K562 (cell line): ENCODE measurements at regions not wholly inside any gene's neighbourhood (a gene's known extent, or its start where the extent isn't known, plus 50 kb on each side); places are given as distances from the start of the nearest gene placed in this dataset.

ENCODE experiments used
- ATAC-seq: fragments of 200-7000 bp; cut with Tn5 transposase; 3 replicates; pipeline ENCODE4 v1.9.1; 2020; ENCODE audit warnings: moderate library complexity
- BruUV-seq: library from RNA; stranded (reverse); fragments of 400-500 nt; replicated peaks from 2 replicates; lab custom pipeline; 2021; lab: Mats Ljungman, UMichigan
- CTCF ChIA-PET: fragments of 300-600 bp; formaldehyde crosslinking; extraction: SDS; loops from one replicate; lab custom pipeline; 2021; ENCODE audit warnings: low intra/inter-chr PET ratio; lab: Yijun Ruan, JAX
- POLR2A ChIA-PET: fragments of 300-600, 350-650 bp; sonication (Branson Sonifier 250); formaldehyde crosslinking; extraction: SDS; loops from one replicate; lab custom pipeline; 2021; ENCODE audit warnings: antibody characterized with exemption, inconsistent platforms; lab: Yijun Ruan, JAX
- DNase-seq, 4 experiments: peaks; one replicate each; pipeline versions ENCODE4 v3.0.0 to v3.0.0-alpha.2; 2011 to 2018; ENCODE audit warnings: low spot score in 3 of 4, mixed read lengths in 3 of 4; ENCODE audit errors: extremely low read depth in 1 of 4
- FAIRE-seq: peaks from 2 replicates; lab custom pipeline; 2011; peaks lifted over from hg19 to GRCh38; lab: Jason Lieb, UNC
- H2AFZ ChIP-seq: 2 replicates; pipeline ENCODE4 v1.6.0; 2011; ENCODE audit warnings: low read depth, low read length, control low read depth, inconsistent platforms
- H3K27ac ChIP-seq: fragments of 200-600 bp; 3 replicates; pipeline ENCODE4 v1.8.0; 2011; ENCODE audit warnings: low read depth, mild to moderate bottlenecking, control low read depth, inconsistent platforms, low read length, moderate library complexity, mixed read lengths; ENCODE audit errors: extremely low read depth
- H3K27me3 ChIP-seq, 2 experiments: fragments of 300-600 bp in 1 of 2; 2 replicates in 1 of 2; 3 replicates in 1 of 2; pipeline versions ENCODE4 v1.6.0 to v1.8.0; 2011; ENCODE audit warnings: inconsistent platforms in 2 of 2, low read length in 2 of 2, mild to moderate bottlenecking in 1 of 2, mixed read lengths in 1 of 2, moderate library complexity in 1 of 2; ENCODE audit not compliant: control insufficient read depth in 2 of 2, insufficient read depth in 2 of 2
- H3K36me3 ChIP-seq: fragments of 300-600 bp; 3 replicates; pipeline ENCODE4 v1.8.0; 2011; ENCODE audit warnings: mild to moderate bottlenecking, low read length, inconsistent platforms; ENCODE audit not compliant: control insufficient read depth, insufficient read depth
- H3K4me1 ChIP-seq, 2 experiments: fragments of 200-600 bp in 1 of 2; replicated peaks in 1 of 2; 2 replicates in 1 of 2; 3 replicates in 1 of 2; pipeline versions ENCODE4 v1.5.1 to v1.8.0; 2011; ENCODE audit warnings: inconsistent platforms in 2 of 2, low read length in 2 of 2, mild to moderate bottlenecking in 1 of 2, mixed read lengths in 1 of 2, moderate library complexity in 1 of 2; ENCODE audit not compliant: control insufficient read depth in 2 of 2, insufficient read depth in 2 of 2
- H3K4me2 ChIP-seq: 2 replicates; pipeline ENCODE4 v1.6.1; 2011; ENCODE audit warnings: low read length, control low read depth, inconsistent platforms, mixed read lengths; ENCODE audit not compliant: insufficient read depth
- H3K4me3 ChIP-seq: fragments of 200-600 bp; sonication (generic), shearing (Covaris generic); 2 replicates; pipeline ENCODE4 v1.5.1; 2016; ENCODE audit warnings: control low read depth, inconsistent platforms
- H3K79me2 ChIP-seq: fragments of 200-600 bp; 3 replicates; pipeline ENCODE4 v1.8.0; 2011; ENCODE audit warnings: low read length, inconsistent platforms; ENCODE audit not compliant: control insufficient read depth, insufficient read depth
- H3K9ac ChIP-seq, 2 experiments: 2 replicates each; pipeline versions ENCODE4 v1.6.0 to v1.6.1; 2011; ENCODE audit warnings: low read depth in 2 of 2, low read length in 2 of 2, control low read depth in 1 of 2, inconsistent platforms in 1 of 2, mild to moderate bottlenecking in 1 of 2, mixed read lengths in 1 of 2; ENCODE audit not compliant: insufficient read depth in 1 of 2
- H3K9me1 ChIP-seq: one replicate; pipeline ENCODE4 v1.6.0; 2011; ENCODE audit warnings: inconsistent platforms, mild to moderate bottlenecking, low read length, moderate library complexity; ENCODE audit not compliant: control insufficient read depth, insufficient read depth
- H3K9me3 ChIP-seq: replicated peaks from 2 replicates; pipeline ENCODE4 v1.5.1; 2011; ENCODE audit warnings: low read depth, low read length, inconsistent platforms; ENCODE audit not compliant: control insufficient read depth, insufficient read depth
- H4K20me1 ChIP-seq: replicated peaks from 2 replicates; pipeline ENCODE4 v1.6.1; 2011; ENCODE audit warnings: low read length, inconsistent platforms, mixed read lengths; ENCODE audit not compliant: control insufficient read depth, insufficient read depth
- ZNF140 ChIP-seq: fragments of 250-450 bp; sonication (Bioruptor Pico); IDR thresholded peaks from 2 replicates; pipeline ENCODE4 v1.8.0; 2021; ENCODE audit warnings: moderate library complexity, mild to moderate bottlenecking, inconsistent platforms
- ZNF239 ChIP-seq: fragments of 250-450 bp; sonication (Bioruptor Pico); IDR thresholded peaks from 2 replicates; pipeline ENCODE4 v1.4.0; 2020; ENCODE audit warnings: mild to moderate bottlenecking
- WGBS: fragments of 100-300 bp; shearing (Covaris generic); methylation state at CpG from one replicate; pipeline ENCODE4 v1.1.6; 2016; ENCODE audit warnings: low coverage, mixed read lengths; ENCODE audit not compliant: insufficient coverage; ENCODE audit errors: missing lambda C conversion rate; 5-methylcytosine and 5-hydroxymethylcytosine counted together
- in situ Hi-C: fragments of 300-500 bp; cut with MboI; formaldehyde crosslinking; loops from 4 replicates; pipeline ENCODE4 v1.15.0; 2018; ENCODE audit warnings: inconsistent platforms, mixed read lengths
- intact Hi-C: fragments of 100-400 bp; cut with micrococcal nuclease; formaldehyde crosslinking; loops from 2 replicates; pipeline ENCODE4 v1.14.2; 2022
- TF ChIP-seq, protein P1 (sequence below): fragments of 200-800 bp; sonication (Bioruptor generic); IDR thresholded peaks from 2 replicates; pipeline ENCODE4 v1.6.1; 2017; ENCODE audit warnings: missing genetic modification characterization, missing compliant biosample characterization
- TF ChIP-seq, protein P2 (sequence below): fragments of 250-450 bp; sonication (Bioruptor Pico); IDR thresholded peaks from 2 replicates; pipeline ENCODE4 v1.8.0; 2022; ENCODE audit warnings: inconsistent platforms
- TF ChIP-seq, protein P3 (sequence below): fragments of 450-650 bp; IDR thresholded peaks from 2 replicates; pipeline ENCODE4 v1.6.1; 2018; ENCODE audit warnings: mild to moderate bottlenecking, low read depth; ENCODE audit not compliant: partially characterized antibody

DNA sequence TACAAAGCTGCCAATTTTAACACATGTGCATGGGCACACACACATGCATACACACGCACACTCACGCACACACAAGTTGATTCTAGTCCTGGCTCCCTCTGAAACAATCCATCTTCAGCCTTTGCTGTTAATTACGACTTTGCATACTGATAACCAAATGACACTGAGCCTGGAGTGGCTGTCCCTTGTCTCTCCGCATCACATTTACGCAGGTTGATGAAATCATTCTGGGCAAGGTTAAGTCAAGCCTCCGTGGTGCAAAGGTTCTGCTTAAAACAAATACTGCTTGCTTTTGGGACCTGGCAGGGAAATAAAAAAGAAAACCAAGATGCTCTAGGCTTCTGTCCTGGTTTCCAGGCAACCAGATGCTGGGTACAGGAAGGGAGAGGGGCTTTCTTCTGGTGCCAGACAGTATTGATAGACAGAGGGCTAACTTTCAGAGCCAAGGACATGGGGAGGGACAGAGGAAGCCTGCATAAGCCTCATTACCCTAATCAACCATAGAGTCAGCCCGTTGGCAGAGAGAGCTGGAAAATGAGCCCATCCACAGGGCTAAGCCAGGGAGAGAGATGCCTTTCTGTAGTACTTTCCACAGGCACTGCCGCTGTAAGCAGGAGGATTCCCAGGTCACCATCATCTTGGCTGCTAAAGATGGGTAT, 233.0 kb downstream of the WDR11 start (continued):
- TF ChIP-seq, protein P1, sequence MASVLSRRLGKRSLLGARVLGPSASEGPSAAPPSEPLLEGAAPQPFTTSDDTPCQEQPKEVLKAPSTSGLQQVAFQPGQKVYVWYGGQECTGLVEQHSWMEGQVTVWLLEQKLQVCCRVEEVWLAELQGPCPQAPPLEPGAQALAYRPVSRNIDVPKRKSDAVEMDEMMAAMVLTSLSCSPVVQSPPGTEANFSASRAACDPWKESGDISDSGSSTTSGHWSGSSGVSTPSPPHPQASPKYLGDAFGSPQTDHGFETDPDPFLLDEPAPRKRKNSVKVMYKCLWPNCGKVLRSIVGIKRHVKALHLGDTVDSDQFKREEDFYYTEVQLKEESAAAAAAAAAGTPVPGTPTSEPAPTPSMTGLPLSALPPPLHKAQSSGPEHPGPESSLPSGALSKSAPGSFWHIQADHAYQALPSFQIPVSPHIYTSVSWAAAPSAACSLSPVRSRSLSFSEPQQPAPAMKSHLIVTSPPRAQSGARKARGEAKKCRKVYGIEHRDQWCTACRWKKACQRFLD, result no peak
- TF ChIP-seq, protein P2, sequence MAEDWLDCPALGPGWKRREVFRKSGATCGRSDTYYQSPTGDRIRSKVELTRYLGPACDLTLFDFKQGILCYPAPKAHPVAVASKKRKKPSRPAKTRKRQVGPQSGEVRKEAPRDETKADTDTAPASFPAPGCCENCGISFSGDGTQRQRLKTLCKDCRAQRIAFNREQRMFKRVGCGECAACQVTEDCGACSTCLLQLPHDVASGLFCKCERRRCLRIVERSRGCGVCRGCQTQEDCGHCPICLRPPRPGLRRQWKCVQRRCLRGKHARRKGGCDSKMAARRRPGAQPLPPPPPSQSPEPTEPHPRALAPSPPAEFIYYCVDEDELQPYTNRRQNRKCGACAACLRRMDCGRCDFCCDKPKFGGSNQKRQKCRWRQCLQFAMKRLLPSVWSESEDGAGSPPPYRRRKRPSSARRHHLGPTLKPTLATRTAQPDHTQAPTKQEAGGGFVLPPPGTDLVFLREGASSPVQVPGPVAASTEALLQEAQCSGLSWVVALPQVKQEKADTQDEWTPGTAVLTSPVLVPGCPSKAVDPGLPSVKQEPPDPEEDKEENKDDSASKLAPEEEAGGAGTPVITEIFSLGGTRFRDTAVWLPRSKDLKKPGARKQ, result no peak
- TF ChIP-seq, protein P3, sequence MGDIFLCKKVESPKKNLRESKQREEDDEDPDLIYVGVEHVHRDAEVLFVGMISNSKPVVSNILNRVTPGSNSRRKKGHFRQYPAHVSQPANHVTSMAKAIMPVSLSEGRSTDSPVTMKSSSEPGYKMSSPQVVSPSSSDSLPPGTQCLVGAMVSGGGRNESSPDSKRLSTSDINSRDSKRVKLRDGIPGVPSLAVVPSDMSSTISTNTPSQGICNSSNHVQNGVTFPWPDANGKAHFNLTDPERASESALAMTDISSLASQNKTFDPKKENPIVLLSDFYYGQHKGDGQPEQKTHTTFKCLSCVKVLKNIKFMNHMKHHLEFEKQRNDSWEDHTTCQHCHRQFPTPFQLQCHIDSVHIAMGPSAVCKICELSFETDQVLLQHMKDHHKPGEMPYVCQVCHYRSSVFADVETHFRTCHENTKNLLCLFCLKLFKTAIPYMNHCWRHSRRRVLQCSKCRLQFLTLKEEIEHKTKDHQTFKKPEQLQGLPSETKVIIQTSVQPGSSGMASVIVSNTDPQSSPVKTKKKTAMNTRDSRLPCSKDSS, result no peak
- TF ChIP-seq ZNF140 (CRISPR knock-in tag), result no peak
- TF ChIP-seq, all 486 proteins: peak for 0

DNA sequence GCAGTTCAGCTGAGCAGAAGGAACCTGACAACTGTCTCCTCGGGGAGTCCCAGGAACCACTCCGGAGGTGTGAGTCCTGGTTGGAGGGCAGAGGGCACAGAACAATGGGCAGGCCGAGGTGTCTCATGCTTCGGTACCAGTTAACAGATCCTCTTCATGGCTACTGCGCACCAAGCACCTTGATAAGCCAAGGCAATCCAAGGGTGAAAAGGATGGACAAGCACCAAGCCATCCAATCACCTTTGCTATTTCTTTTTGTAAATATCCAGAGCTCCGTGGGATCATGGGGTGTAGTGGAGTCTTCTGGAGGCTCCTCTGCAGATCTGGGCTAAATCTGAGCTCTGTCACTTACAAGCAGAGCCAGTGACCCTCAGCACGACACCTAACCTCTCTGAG, 233.5 kb downstream of the WDR11 start:
- ATAC-seq (no peak), DNase-seq (no peak), FAIRE-seq (no peak)
- Histone ChIP-seq H3K9me1 (no peaks in the 10 kb centered on the region), H3K9me3 (no peaks in the 10 kb centered on the region), H3K79me2 (no peaks in the 10 kb centered on the region), H3K4me2 (no peak overlapping the region), H3K9ac (no peak overlapping the region), H3K4me1 (no peaks in the 10 kb centered on the region), H2AFZ (no peak overlapping the region), H3K27me3 (no peaks in the 10 kb centered on the region), H4K20me1 (no peaks in the 10 kb centered on the region), H3K36me3 (no peaks in the 10 kb centered on the region), H3K27ac (no peak overlapping the region), H3K4me3 (no peak overlapping the region)
- no TSS peak for BruUV-seq
- ChIA-PET POLR2A (no interaction called here), CTCF (no interaction called here)
- intact Hi-C loops, result no loop called here
- whole genome bisulfite sequencing, result 2% methylated on average over 7 of the region's 7 CpGs
- in situ Hi-C loops, result no loop called here
- no peak for TF ChIP-seq ZNF239
